Esophagus mucosa (tissue), 1 donor: ENCODE measurements at regions not wholly inside any gene's neighbourhood (a gene's known extent, or its start where the extent isn't known, plus 50 kb on each side); places are given as distances from the start of the nearest gene placed in this dataset.
"Not testable (repeated sequence)": the region's sequence is repeated elsewhere in the genome, so short reads cannot be mapped to it uniquely, and the experiment has no call there.

Experiments used
- ATAC-seq: fragments of 200-7000 bp; cut with Tn5 transposase; one replicate; pipeline ENCODE4 v1.9.1; 2020
- donor health status: DM: yes; HTN: yes; CAD: no.

- ATAC-seq, result no peak
Measured at GRCh38 chr5:74499256-74500050, 141.1 kb downstream of the ENC1 start.

GRCh38 chr5:74497706-74498105, 142.8 kb downstream of the ENC1 start:
- ATAC-seq, result no peak

GRCh38 chr5:74493411-74493810, 147.1 kb downstream of the ENC1 start:
- ATAC-seq, result no peak

DNA sequence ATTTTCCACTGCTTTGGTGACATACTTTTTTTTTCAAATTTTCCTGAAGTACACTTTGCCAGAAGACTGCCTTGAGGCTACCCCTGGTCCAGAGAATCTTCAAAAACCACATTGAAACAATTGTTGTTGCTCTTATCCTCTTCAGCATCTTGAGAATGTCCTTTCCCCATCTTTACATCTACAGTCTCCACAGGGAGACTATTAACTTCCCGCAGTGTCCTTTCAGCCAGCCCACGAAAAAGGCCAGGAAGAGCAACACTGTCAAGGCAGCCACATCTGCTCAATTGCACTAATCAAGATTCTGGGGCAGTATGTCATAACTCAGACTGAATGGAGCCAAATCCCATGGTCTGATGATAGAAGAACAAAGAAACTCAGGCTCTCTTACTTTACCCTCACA, 148.3 kb downstream of the ENC1 start:
- ATAC-seq, result no peak

- no peak for ATAC-seq
Measured at GRCh38 chr5:74491586-74491985, 148.9 kb downstream of the ENC1 start.

DNA sequence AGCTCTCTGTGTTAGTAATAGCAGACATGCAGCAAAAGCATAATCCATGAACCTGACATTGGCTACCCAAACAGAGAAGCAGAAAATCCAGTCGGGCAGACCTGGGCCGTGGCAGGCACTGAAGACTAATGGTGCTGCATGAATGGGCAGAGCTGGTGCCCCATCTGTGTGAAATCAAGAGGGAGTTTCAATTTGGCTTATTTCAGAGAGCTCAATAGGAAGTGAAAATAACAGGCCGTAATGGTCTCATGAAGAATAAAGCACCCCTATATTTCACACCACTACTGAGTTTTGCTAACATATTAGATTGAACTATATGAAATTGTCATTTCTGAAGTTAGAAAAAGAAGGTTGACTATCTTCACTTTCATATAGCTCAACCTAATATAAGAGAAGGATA, 149.7 kb downstream of the ENC1 start:
- ATAC-seq, result peak; percentile 76

DNA sequence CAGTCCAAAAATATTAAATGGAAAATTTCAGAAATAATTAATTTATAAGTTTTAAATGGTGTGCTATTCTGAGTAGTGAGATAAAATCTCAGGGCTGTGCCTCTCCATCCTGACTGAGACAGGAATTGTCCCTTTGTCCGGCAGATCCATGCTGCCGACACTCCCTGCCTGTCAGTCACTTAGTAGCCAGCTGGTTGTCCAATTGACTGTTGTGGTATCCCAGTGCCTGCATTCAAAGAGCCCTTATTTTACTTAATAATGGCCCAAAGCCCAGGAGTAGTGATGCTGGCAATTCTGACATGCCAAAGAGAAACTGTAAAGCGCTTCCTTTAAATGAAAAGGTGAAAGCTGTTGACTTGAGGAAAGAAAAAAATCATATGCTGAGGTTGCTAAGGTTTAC, 157.5 kb downstream of the ENC1 start:
- no peak for ATAC-seq

DNA sequence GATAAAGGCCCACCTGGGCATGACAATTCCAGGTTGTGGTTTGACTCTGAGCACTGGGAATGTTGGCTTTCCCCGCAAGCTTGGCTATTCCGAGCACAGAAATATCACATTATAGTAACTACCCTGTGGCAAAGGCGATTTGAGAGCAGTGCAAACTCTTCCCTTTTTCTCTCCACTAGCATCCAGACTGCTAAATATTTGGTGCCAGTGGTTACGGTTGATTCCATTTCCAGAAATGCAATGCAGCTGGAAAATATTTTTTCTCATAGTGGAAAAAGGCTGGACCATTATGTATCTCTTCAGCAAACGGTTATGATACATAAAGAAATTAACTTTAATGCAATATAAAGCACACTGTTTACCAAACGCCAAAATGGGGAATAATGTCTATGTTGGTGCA, 158.0 kb downstream of the ENC1 start:
- no peak for ATAC-seq

GRCh38 chr5:74481357-74481756, 159.2 kb downstream of the ENC1 start:
- ATAC-seq, result not testable (repeated sequence)

DNA sequence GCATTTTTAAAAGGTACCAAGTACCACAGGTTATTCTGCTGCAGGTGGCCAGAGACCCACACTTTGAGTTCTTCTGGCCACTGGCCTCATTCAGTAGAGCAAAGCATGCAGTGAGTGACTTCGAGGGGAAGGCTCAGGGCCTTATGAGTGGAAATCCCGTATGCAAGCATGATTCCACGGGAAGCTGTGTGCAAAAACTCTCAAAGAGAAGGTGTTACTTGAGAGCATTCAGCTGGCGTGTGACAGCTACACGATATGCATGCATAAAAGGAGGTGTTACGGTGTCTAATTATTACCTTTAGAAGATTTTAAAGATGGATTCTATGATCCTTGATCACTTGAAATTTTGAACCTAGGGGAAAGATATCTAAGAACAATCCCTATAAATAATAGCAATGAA, 160.3 kb downstream of the ENC1 start:
- ATAC-seq, result no peak

DNA sequence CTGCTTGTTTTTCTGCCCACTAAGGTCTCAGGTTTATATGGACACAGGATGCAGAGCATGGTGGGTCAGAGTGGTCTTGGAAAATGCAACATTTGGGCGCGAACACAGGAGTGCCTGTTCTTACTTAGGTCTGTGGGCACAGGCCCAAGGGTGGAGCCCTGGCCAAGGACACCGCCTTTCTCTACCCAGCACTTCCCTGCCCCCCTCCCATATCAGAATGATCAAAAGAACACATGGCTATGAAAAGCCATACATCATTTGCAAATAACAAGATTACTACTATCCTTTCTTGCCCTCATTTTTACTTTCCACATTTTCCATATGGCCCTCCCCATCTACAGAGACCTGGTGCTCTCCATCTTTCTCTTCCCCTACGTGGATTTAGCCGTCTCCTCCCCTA, 162.2 kb downstream of the ENC1 start:
- ATAC-seq, result no peak

- no peak for ATAC-seq
Measured at GRCh38 chr5:74477761-74478160, 162.8 kb downstream of the ENC1 start.

- no peak for ATAC-seq
Measured at GRCh38 chr5:74476819-74477453, 163.6 kb downstream of the ENC1 start.

DNA sequence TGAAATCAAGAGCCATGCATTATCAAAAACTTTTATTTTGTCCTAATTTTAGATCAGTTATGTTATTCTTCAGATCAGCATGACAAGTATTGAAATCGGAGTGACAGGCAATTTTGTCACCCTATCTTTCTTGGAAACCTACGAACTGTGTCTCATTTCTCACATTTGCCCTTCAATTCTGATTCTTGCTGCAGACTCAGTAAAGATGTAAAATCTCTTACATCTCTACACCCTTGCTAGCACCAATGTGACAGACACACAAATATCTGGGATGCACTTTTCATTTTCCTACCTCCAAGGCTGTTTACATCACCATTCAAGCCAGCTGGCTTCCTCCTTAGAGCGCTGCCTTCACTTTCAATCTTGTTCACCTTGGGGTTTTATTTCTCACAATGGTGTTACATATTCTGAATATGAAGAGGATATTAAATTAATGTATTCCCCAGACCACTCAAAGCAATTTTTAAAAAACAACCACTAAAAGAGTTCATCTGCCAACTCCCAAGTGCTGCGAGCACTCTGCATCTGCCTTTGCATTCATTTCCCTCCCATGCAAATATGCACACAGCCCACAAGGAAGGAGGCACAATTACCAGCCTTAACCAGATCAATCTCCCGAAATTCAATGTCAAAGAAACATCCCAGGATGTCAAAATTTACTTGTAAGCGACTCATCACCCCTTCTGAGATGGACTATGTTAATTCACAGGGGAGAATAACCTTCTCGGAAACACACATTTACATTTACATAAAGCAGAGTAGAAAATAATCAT, 164.3 kb downstream of the ENC1 start:
- ATAC-seq, result no peak

DNA sequence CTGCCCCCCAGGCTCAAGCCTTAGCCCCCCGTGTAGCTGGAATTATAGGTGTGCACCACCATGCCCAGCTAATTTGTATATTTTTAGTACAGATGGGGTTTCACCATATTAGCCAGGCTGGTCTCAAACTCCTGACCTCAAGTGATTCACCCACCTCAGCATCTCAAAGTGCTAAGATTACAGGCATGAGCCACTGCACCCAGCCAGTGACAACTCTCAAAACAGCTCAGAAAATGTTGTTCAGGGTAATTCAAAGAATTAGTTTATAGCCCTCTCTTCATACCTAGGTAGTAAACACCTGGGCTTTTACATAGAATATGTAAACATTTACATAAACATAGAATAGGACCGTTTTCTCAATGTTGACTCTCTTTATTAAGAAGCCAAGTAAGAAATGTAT, 168.7 kb downstream of the ENC1 start:
- no peak for ATAC-seq

DNA sequence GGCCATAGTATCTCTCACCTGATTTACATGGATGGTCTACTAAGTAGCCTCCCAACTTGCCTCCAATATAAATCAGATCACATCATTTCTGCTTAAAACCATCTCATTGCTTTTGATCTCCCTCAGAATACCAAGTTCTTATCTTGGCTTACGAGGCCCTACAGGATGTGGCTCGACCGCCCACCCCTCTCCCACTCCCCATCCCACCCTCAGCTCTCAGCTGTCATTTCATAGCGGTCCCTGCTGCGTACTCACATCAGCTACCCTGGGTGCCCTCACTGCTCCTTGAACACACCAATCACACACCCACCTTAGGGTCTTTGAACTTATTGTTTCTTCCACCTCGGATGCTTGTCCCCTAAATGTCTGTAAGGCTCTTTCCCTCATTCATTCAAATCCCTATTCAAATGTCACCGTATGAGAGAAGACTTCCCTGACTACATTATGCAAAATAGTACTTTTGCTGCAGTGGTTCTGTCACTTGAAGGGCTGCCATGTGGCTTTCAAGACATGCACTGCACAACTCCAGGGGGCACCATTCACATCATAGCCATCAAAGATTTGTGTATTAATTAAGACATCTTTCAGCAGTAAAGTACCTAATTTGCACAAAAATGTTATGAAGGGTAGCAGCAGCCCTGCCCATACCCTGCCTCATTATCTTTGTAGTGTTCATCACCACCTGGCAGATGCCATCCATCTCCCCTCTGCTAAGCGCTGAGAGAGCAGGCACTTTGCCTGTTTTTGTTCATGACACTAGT, 171.1 kb downstream of the ENC1 start:
- ATAC-seq, result no peak

GRCh38 chr5:74468421-74468820, 172.1 kb downstream of the ENC1 start:
- no peak for ATAC-seq

GRCh38 chr5:74465724-74466123, 174.8 kb downstream of the ENC1 start:
- ATAC-seq, result no peak

- no peak for ATAC-seq
Measured at GRCh38 chr5:74464512-74465209, 175.9 kb downstream of the ENC1 start.

GRCh38 chr5:74462356-74462755, 178.2 kb downstream of the ENC1 start:
- ATAC-seq, result no peak

GRCh38 chr5:74461251-74461650, 179.3 kb downstream of the ENC1 start:
- ATAC-seq, result no peak

GRCh38 chr5:74460694-74461093, 179.8 kb downstream of the ENC1 start:
- no peak for ATAC-seq
